Stimulated activated CD8-positive, alpha-beta memory T cell treated with anti-CD3 and anti-CD28 coated beads, Interleukin-4, amount 100 ng/mL, for 24 hours (primary cell): ENCODE measurements at regions not wholly inside any gene's neighbourhood (a gene's known extent, or its start where the extent isn't known, plus 50 kb on each side); places are given as distances from the start of the nearest gene placed in this dataset.
A peak's percentile ranks its signal among the peaks of the same experiment; 100 is the strongest.

ENCODE experiments used
- DNase-seq: peaks from one replicate; pipeline ENCODE4 v3.0.0-alpha.2; 2020; ENCODE audit warnings: low read depth

DNA sequence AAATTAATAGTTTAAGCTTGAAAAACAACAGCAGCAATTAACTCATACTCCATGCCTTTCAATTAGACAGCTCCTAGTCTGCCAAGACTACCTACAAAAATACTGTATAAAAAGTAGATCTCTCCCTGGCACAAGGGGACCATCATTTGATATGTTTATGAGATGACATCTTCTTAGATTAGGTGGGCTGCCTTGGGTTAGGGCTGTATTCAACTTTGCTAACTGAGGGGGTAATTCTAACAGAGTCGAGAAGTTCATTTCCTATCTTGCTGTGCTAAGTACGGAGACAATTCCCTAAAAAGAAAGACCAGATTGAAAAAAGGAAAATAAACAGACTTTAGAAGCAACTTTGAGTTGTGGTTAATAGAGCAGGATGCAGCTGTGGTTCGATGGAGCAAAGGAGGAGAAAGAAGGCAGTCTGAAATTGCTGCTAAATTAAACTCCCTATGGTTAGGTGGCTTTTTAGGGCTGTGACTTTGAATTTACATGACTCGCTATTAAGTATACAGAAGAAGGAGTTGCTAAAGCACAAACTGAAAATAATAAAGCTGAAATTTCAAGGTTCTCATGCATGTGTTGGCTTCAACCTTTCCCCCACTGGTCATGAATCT is 75.4 kb downstream of the CDC7 start:
- no peak for DNase-seq

DNA sequence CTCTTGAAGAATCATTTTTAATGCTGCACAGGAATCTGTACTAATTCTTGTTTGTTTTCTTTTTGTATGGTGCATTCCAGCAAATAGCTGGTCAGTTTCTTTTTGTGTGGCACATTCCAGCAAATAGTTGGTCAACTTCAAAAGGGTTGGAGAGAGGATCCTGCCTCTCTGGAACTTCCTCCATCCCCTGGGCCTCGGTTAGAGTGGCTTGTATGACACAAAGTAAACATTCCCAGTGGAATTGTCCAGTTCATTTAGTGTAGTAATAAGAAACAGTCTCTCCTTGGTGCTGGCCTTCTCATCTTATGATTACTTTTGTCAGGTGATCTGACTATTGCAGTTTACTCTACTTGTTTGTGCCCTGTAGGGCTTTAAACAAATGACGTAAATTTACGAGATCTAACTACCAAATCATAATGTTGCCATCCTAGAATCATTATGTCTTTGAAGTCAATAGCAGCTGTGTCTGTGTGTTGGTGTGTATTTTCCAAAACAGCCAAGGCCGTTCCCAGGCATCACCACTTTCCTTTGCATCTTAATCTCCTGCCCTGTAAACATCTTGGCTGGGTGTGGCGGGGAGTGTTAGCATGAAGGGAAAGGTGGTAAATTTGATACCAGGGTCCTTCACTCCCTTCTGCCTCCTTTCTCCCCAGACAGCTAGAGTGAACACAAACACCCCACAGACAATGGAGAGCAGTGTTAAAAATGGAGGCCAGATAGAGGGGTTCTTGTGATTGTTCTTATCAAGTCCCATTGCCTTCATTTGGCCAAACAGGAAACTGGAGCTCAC is 77.9 kb downstream of the CDC7 start:
- no peak for DNase-seq

DNA sequence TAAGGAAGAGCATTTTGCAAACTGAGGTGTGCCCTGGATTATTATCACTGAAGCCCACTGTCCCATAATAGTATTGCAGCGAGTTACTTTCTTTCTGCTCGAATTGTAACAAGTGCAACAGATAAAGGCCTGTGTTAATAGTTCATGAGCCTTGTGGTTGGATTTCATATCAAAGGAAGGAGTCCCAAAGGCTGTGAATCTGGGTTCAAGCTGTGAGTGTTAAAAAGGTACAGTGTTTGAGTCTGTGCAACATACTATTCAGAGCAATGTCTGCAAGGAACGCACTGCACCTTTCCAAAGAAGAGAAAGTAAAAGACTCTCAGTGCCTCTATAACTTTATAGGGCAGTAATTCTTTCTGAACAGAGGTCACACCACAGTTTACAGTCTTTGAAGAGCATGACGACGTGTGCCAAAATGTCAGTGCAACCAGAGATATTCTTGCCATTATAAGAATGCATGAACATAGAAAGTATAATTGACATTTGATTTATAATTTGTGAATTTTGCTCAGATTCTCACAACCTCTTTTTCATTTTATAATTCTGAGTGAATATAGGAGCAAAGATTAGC is 79.1 kb downstream of the CDC7 start:
- no peak for DNase-seq

GRCh38 chr1:91582431-91582921 is 81.8 kb downstream of the CDC7 start:
- DNase-seq, result no peak

DNA sequence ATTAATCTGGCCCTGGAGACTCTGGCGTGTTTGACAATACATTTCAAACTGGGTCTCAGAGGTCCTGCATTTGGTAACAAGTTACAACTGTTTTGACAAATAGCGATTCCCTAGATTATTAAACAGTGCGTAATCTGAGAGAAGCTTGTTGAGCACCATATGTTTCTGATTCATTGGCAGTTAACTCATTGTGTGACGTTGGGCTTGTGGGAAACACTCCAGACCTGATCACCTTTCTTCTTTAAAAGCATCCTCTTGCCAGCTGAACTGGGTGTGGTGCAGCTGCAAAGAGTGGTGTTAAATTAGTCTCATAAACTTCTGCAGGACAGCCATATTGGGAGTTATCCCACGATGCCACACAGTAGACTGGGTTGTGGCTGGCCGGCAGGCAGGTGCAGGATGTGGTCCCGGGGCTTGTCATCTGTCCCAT is 82.7 kb downstream of the CDC7 start:
- DNase-seq, result no peak

- no peak for DNase-seq
These were observed 83.7 kb downstream of the CDC7 start for GRCh38 chr1:91584309-91584708.

GRCh38 chr1:91584878-91585277 is 84.2 kb downstream of the CDC7 start:
- DNase-seq, result no peak

- no peak for DNase-seq
These were observed 84.9 kb downstream of the CDC7 start for GRCh38 chr1:91585502-91585901.

DNA sequence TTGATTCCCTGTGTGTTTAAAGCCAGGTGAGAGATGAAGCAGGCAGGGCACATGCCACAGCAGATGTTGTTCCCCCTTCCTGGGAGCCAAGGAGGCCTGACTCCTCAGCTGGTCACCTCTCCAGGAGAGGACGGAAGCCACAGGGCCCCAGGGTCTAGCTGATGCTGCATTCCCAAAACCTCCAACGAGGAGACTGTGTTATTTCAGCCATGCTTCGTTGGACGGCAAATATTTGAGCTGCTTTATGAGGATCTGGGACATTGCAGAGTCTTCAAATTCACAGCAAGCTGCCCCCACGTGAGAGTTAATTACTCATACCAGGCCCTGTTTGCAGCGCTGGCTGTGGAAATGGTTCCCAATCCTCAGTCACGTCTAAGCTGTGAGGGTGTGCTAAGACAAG is 85.3 kb downstream of the CDC7 start:
- DNase-seq, result no peak

DNA sequence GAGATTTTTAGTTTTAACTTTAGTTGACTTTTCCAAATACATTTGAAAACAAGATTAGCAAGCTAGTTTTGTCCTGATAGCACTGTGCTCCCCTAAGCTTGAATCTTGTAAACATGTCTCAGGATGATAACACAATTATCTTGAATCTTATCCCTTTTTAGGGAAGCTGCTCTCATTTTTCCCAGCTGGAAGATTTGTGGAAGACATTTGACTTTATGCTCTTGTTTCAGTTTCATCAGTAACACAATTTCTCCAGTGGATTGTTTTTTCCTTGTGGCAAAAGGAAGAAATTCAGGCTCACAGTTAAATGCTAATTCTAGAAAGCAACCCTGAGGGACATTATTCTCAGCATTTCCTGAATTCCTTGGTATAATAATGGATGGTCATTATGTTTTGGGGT is 88.8 kb downstream of the CDC7 start:
- DNase-seq, result no peak

GRCh38 chr1:91591175-91591974 is 90.7 kb downstream of the CDC7 start:
- DNase-seq, result no peak

GRCh38 chr1:91592716-91593477 is 92.2 kb downstream of the CDC7 start:
- no peak for DNase-seq

GRCh38 chr1:91594383-91595055 is 93.9 kb downstream of the CDC7 start:
- DNase-seq, result no peak

- no peak for DNase-seq
These were observed 95.8 kb downstream of the CDC7 start for GRCh38 chr1:91596474-91596873.

GRCh38 chr1:91597215-91597614 is 96.6 kb downstream of the CDC7 start:
- no peak for DNase-seq

DNA sequence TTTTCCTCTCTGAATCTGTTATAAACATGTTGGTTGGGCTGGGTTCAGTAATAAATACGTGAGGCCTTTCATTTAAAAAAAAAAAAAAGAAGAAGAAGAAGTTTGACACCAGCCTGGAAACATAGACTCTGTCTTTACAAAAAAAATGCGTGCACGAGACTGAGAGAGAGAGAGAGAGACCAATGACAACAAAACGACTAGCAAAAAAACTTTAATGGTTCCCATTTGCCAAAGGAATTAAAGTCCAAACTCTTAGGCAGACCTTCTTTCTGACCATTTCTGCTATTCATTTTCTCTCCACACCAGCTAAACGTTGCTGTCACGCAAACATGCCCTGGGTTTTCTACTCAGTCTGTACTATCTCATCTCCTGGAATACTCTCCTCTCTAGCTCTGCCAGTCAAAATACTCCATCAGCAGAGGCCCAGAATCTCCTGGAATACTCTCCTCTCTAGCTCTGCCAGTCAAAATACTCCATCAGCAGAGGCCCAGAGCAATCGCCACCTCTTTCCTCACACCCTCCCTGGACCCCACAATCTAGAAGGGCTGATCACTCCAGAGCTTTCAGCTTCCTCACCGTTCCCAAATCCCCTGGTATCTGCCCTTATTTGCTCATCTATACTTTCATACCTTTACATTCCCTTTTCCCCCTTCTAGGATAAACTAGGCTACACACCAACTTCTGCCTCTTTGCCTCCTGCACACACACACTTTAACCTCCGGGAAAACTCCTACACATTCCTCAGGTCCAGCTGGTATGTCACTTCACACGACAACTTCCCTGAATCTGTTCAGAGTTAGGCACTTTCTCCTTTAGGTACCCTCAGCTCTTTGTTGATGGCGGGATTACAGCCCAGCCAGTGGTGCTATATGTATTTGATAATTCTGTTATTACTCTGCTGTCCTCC is 100.0 kb downstream of the CDC7 start:
- no peak for DNase-seq

GRCh38 chr1:91601554-91602376 is 101.1 kb downstream of the CDC7 start:
- no peak for DNase-seq

- DNase-seq, result peak; percentile 7
These were observed 102.8 kb downstream of the CDC7 start for GRCh38 chr1:91603409-91603808.

- no peak for DNase-seq
These were observed 104.0 kb downstream of the CDC7 start for GRCh38 chr1:91604632-91605031.
